LHCN-M2 (cell line): ENCODE measurements at regions not wholly inside any gene's neighbourhood (a gene's known extent, or its start where the extent isn't known, plus 50 kb on each side); places are given as distances from the start of the nearest gene placed in this dataset.

Experiments used
- DNase-seq: peaks from one replicate; pipeline ENCODE4 v3.0.0-alpha.2; 2012; ENCODE audit warnings: low read depth

DNA sequence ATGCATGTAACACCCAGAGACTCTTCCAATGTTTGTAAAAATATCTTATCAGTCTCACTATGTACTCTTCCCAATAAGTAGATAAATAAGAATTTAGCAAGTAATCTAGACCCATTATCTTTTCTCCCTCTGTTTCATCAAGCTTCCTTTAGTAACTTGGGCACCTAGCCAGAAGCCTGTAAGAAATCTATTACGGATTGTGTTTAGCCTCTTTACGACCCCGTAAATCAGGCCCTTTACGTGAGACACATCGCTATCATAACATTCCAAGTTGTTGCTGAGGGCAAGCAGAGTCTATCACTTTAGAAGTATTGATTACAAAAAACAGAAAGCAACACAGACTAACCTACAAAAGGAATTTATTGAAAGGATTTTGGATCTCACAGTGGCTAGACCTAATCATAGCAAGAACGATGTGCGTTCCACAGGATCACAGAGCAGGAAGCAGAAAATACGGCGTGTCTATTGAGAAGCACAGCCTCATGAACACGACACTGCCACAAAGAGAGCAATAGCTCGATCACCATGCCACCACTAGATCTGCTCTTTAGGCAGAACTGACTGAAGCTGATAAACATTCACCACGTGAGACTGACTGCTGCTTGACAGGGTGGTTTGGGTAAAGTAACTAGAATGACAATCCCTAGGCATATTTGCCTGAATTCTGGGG, 922.1 kb downstream of the AMY1C start:
- no peak for DNase-seq

DNA sequence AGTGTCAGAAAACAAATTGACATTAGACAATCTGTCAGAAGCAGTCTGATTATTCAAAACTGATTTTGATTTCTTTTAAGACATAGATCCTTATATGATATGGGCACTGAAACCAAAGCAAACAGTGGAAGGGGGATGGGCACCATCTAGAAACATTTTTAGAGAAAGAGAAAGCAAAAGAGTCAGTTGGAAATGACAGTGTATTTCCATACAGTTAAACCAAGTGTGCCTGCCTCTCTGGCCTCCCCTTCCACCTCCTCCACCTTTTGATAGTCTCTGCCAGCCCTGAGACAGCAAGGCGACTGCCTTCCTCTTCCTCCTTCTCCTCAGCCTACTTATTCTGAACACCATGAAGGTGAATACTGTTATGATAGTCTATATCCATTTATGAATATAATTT, 949.7 kb downstream of the AMY1C start:
- DNase-seq, result no peak

DNA sequence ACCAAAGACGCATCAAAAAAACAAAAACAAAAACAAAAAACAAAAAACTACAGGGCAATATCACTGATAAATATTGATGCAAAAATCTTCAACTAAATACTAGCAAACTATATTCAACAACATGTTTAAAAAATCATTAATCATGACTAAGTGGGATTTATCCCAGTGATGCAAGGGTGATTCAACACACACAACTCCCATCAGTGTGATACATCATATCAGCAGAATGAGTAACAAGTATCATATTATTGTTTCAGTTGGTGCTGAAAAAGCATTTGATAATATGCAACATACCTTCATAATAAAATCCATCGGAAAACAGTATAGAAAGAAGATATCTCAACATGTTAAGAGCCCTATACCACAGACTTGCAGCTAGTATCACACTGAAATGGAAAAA, 953.0 kb downstream of the AMY1C start:
- no peak for DNase-seq

DNA sequence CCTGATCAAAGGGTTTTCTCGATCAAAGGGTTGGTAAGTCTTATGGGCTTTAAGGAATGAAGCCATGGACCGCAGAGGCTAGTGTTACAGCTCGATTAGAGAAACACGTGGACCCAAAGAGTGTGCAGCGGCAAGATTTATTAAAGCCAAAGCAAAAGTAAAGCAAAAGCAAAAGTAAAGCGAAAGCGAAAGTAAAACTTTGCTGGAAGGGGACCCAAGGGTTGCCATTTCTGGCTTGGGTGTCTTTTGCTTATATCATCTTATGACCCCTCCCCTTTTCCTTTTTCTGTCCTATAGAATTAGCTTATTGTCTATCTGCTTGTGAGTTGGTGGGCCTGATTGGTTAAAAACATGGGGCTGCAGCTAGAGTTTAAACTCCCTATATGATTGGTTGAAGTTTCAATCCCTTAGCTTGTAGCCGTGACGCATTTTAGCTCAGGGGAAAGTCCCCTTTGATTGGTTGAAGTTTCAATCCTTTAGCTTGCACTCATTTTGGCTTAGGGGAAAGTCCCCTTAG, 957.0 kb downstream of the AMY1C start:
- DNase-seq, result peak; percentile 29

DNA sequence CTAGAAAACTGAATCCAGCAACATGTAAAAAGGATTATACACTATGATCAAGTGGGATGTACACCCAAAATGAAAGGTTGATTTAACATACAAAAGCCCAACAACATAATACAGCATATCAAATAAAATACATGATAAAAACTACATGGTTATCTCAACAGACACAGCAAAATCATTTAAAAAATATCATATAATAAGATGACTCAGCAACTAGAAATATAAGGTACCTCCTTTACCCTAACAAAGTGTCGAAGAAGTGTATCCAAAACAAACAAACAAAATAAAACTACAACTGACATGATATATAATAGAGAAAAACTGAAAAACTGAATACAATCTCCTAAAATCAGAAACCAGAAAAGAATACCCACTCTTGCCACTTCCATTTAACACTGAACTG, 969.1 kb downstream of the AMY1C start:
- DNase-seq, result no peak

DNA sequence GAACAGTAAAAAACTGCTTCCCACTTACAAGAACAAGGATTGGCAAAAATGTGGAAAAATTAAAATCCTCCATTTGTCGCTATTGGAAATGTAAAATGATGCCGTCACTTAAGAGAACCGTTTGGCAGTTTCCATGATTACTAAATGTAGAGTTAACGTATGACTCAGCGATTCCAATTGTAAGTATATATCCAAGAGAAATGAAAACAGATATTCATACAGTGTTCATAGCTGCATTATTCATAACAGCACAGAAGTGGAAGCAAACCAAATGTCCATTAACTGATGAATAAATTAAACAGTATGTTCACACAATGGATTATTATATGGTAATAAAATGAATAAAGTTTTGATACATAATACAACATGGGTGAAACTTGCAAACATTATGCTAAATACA, 971.0 kb downstream of the AMY1C start:
- DNase-seq, result no peak

DNA sequence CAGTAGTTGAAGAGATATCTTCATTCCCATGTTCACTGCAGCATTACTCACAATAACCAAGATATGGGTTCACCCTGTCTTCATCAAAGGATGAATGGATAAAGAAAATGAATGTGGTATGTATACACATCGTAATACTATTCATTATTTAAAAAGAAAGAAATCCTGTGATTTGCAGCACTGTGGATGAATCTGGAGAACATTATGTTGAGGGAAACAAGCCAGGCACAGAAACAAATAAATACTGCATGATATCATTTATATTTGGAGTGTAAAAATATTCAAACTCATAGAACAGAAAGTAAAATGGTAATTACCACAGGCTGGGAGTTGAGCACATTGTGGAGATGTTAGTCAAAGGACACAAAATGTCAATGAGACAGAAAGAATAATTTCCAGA, 977.2 kb downstream of the AMY1C start:
- DNase-seq, result no peak

DNA sequence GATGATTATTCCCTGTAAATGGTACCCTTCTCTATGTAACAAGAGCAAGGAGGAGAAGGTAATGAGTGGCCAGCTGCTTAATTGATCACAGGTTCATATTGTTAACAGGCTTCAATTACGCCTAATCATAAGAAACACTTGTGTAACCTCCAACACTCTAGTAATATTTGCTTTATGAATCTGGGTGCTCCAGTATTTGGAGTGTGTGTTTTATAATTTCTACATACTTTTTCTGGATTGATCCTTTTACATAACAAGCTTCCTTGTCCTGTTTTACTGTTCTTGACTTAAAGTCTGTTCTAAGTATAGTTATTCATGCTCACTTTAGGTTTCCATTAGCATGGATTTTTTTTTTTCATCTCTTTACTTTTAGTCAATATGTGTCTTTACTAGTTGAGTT, 984.2 kb downstream of the AMY1C start:
- no peak for DNase-seq

DNA sequence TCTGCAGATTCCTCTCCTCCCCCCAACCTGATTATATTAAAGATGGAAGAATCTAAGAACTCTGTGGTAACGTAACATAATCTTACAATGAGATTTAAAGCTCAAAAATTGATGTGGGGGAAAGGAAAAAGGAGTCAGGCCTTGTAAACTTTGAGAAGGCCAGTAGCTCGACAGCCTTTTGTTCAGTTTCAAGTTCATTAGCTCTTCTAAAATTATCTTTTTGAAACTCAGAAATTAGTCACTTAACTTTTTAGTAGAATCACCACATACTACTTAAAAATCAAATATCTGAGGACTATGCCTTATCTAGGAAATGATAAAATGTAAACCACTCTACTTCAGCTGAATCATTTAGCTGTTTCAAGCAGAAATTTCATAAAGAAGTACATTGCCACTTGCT, 996.2 kb downstream of the AMY1C start:
- no peak for DNase-seq

DNA sequence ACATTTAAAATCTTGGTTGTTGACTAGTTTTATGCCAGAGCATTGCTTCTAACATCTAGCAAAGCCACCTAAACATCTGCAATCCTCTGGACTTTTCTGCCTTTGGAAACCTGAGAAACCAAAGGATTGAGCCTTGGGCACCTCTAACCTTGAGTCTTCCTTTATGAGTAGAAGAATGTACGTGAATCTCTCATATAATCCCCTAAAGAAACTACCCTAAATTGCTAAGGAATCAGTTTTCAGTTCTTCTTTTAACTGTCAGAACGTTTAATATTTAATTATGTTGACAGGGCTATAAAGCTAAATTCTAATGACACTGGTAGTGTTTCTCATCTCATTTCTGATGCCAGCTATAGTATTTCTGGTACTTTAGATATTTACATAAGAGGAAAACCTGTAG, 997.3 kb downstream of the AMY1C start:
- no peak for DNase-seq

DNA sequence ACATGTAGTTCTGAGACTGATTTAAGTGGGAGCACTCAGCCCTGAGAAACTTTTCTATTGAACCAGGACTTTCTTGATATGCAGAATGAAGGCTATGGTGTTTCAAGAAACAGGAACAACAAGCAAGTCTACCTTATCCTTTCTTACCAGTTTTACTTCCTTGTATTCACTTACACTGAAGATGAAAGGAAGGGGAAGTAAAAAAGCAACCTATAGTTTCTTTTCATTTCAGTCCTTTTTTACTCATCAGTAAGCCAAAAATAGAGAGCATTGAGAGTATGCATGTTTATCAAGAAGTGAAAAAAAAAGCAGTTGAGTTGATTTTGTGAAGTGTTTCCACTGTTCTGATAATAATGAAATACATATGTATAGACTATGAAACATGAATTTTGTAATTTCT, 1010.3 kb downstream of the AMY1C start:
- no peak for DNase-seq

DNA sequence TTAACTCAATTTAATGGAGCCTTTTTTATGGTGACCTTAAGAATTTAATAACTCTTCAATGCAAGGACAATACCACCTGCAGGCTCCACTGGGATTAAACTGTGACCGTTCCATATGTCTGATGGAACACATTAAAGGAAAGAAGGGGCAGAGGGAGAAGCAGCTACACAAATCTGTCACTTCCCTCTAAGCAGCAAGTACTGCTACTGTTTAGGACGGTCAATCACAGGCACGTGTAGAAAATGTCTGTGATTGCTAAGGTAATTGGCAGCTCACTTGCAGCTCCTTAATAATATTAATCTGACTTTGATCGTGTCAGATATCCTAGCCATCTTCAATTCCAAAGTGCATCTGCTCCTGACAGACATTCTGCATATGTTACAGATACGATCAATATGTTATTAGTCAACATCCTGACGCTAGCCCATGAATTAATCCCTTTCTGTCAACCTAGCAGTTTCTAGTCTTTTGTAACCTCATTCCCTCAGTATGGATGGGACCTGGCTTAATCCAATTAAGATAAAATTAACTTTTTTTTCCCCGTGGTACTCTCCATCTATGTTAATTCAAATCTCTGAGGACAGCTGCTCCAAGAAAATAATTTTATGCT, 1012.4 kb downstream of the AMY1C start:
- DNase-seq, result no peak

DNA sequence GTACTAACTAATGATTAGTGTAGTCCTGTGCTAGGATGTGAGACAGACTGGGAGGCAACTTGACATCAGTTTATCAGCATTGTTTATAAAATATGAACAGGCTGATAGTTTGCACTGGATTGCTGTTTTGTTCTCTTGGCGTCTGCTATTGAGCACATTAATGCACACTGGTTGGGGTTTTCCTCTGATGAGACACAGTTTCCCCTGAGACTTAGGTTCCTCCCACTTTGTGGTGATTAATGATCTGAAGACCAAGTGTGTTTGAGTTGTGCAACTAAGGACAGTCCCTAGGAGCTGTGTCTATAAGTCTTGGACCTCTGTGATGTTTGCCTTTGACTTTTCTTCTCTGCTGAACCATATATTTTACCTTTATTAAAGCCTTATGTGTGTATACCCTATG, 1015.4 kb downstream of the AMY1C start:
- DNase-seq, result no peak

DNA sequence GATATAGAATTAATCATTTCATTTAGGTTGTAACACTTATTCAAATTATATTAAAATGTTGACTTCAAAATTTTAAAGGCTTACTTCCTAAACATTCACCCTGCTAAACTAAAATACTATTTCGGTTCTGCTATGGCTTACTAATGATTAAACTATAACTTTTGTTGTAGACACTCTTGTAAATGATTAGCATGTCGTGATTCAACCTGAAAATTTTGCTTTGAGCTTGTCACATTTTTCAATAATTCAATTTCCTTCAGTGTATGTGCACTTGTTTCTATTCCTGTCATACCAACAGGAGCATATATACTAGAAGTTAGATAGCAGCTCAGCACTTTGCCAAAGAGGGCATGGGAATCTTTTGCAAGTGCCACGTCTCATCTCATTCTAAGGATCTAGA, 1018.8 kb downstream of the AMY1C start:
- DNase-seq, result no peak

DNA sequence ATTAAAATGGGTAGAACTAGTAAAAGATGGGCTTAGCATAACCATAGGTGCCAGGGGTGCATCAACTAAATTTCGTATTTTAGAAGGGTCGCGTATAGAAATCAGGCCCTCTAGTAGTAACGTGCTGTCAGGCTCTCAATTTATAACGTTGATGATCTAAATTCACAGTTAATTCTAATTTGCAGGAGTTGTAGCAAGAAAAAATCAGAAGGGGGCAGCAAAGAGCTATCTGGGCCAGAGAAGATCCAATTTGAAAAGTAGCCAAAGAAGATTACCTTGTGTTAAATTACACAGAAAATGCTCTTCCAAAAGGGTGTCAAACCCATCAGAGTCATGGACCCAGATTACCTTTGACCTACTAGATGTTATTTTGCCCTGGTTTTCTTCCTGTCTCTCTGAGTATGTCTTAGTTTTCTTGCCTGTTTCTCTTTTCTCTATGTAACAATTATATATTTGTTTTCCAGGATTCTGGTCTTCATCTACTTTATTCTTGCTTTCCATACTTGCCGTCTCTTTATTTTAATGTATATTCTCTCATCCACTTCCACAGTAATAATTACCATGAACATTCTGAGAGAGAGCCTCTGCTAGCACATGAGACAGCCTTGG, 1030.9 kb downstream of the AMY1C start:
- no peak for DNase-seq

DNA sequence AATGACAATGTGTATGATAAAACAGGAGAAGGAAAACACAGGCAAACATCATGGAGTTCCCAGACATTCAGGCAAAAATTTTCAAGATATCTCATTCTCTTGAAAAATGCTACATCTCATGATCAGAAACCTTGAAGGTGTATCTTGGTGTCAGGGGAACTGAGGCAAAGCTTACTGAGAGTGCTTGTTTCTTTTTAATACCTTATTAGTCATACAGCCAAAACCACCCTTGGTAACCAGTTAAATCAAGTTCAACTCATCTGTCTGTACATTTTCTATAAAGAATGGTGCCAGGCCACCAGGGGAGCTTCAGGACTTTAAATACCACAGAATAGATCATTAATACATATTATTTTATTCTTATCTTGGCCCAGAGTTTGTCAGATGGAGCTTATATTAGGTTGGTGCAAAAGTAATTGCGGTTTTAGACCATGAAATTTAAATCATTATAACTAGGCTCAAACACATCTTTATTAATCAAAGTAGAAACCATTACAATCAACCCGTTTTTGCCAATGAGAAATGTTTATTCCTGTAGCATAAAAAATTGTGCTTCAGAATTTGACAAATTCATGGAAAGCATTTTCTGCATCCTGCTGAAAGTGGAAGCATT, 1036.0 kb downstream of the AMY1C start:
- DNase-seq, result no peak

DNA sequence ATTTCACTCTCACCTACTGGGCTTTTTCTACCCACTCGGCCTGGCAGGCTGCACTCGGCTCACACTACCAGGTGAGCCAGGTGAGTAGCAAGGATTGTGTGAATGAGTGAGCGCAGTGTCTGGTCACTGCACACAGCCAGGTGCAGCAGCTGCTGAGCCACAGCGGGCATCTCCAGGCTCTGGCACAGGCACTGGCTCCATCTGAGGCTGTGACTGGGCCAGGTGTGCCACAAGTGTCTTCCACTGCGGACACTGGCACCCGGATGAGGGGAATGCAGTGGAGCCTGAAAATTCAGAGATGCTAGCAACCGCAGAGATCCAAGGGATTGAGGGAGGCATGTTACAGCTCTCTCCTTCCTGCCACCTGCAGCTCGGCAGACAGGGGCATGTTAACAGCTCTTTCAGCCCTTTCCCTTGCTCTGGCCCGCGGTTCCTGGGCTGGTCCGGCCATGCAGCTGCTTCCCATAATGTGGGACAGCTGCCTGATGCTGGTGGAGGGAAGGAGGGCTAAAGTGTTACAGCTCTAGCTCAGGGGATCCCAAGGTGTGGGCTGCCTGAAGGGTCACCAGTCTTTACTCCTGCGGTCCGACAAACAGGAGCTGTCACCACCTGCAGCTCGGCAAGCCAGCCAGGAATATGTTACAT, 1038.3 kb downstream of the AMY1C start:
- no peak for DNase-seq

DNA sequence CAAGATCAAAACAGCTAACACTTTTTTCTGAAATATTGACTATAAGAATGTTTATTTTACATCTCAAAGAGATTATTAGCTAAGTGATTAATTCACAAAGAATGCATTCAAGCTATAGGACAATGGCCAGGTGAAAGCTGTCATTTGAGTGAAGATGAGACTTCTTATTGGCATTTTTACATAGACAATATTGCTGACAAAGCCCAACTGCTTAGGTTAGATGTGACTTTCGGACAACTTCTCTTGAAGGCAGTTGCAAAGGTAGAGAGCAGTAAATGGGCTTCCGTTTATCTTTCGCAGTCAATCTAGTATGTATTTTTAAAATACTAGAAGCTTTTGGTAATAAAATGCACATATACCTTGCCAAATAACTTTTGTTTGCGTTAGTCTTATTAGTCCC, 1041.3 kb downstream of the AMY1C start:
- DNase-seq, result no peak

DNA sequence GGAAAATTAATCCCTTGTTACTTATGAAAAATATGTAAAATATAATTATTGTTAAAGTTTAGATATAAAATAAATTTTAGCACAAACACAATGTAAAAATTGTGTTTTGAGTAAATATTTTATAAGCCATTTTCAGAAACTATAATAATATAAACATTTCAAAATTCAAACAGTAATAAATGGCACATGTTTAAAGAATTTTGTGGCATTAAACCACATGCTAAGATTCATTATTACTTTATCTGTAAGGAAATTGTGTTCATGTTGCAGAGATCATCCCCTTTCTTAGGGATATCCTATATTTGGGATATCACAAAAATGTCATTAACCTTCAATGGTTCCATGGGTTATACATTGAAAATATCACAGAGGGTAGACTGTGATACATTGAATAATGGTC, 1044.3 kb downstream of the AMY1C start:
- no peak for DNase-seq

DNA sequence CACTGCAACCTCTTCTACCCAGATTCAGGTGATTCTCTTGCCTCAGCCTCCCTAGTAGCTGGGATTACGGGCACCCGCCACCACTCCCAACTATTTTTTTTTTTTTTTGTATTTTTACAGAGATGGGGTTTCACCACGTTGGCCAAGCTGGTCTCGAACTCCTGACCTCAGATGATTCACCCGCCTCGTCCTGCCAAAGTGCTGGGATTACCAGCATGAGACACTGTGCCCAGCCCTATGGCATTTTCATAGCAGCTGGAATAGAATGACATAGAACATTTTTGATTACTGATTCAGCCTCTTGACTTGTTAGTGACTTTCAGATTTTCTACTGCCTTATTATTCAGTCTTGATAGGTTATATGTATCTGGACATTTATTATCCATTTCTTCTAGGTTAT, 1046.2 kb downstream of the AMY1C start:
- no peak for DNase-seq

DNA sequence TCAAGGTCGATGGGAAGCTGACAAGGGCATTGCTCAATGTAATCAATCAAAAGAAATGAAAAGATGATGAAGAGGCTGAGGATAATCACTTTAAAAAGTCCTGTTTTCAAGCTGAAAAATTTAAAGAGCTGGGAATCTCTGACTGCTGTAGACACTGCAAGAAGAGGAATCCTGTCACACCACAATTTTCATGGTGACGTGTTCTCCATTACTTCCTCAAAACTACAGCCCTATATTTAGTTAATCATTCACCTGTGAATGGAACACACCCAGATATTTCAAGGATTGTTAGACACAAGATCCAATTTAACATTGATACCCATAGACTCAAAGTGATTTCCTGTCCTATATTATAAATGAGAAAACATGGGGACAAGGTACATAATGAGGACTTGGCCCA, 1048.3 kb downstream of the AMY1C start:
- DNase-seq, result no peak

DNA sequence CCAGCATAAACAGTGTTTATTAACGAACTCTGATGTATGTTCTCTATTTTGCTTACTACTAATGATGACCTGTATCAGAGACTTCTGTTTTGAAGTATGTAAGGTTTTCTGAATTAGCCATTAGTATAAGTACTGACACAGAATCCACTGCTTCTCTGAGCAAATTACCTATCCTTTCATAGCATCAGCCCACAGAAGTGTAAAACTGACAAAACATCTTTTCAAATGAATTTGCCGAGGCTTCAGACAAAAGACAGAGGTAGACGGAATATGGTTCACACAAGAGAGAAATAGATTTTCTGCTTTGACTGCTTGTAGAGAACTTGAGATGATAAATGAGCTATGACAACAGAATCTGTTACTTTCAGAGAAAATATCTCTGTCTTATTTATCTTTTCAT, 1051.6 kb downstream of the AMY1C start:
- no peak for DNase-seq
